ENCODE measurements at regions not wholly inside any gene's neighbourhood (a gene's known extent, or its start where the extent isn't known, plus 50 kb on each side); places are given as distances from the start of the nearest gene placed in this dataset.
"Not testable (repeated sequence)": the region's sequence is repeated elsewhere in the genome, so short reads cannot be mapped to it uniquely, and the experiment has no call there.

DNA sequence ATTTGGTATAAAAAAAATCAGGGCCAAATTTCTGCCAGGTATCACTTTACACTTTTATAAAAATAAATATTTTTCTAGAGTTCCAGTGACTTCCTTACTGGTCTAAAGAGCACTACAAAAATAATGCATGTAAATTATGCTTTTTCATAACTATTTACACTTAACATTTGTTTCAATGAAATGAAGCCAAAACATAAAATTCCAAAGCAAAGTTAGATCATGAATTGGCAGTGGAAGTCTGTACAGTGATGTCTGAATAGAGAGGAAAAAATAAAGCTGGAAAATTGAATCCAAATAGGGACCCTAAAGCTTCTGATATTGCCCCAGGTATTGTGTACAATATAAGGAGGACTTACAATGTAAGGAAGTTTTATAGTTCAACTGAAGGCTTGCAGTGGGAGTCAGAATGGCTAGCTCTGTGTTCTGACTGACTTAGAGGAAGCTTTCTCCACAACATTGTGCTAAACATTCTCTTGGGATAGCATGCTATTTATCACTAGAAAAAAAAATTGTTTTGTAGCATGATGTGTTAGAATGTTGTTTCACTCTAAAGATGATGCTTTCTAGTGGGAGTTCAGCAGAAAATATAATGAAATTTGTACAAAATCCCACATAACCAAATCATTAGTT, 288.2 kb upstream of the UGT8 start:
- DNase-seq: no peak

GRCh38 chr4:114311787-114312186, 286.8 kb upstream of the UGT8 start:
- no peak for DNase-seq

- DNase-seq: no peak
Observed at GRCh38 chr4:114312338-114312737, 286.3 kb upstream of the UGT8 start.

- no peak for DNase-seq
Observed at GRCh38 chr4:114316789-114317188, 281.8 kb upstream of the UGT8 start.

GRCh38 chr4:114317564-114317963, 281.0 kb upstream of the UGT8 start:
- DNase-seq: no peak

GRCh38 chr4:114318309-114318708, 280.3 kb upstream of the UGT8 start:
- no peak for DNase-seq

- no peak for DNase-seq
Observed at GRCh38 chr4:114320126-114320525, 278.5 kb upstream of the UGT8 start.

DNA sequence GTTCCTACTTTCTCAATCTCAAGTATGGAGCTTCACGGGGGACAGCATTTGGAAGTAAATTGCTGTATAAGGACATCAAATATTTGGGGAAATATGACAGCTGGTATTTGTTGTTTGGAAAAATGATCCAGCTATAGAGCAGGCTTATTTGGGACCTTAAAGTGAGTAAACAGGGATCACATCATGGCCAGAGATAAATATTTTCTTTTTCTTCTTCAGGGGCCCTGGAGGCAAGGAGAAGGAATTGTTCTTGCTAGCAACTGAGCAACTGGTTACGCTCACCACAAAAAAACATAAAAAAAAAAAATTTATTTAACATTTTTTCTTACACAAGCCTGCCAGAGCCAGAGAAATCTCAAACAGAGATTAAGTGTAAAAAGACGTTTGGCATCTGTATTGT, 277.2 kb upstream of the UGT8 start:
- no peak for DNase-seq

GRCh38 chr4:114323841-114324240, 274.8 kb upstream of the UGT8 start:
- no peak for DNase-seq

DNA sequence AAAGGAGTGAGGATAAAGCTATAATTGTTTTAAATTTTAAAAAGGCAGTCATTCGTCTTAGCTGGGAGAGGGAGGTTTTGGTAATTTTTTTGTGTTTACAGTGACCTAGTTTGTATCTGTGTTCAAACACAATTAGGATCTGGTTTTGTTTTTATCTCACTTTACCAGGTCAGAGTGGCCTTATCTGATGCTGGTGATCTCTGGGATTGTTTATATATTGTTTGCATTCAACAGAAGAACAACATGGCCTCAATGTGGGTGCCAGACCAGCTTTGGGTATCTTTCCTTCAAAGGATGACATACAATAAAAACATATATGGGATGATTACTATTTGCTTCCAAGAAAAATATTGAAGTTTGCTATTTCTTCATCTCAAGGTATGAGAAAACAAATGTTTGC, 272.2 kb upstream of the UGT8 start:
- DNase-seq: no peak

GRCh38 chr4:114332119-114332518, 266.5 kb upstream of the UGT8 start:
- no peak for DNase-seq

- not testable (repeated sequence) for DNase-seq
Observed at GRCh38 chr4:114334363-114334762, 264.2 kb upstream of the UGT8 start.

GRCh38 chr4:114334884-114335330, 263.7 kb upstream of the UGT8 start:
- no peak for DNase-seq

GRCh38 chr4:114335339-114335738, 263.3 kb upstream of the UGT8 start:
- no peak for DNase-seq

DNA sequence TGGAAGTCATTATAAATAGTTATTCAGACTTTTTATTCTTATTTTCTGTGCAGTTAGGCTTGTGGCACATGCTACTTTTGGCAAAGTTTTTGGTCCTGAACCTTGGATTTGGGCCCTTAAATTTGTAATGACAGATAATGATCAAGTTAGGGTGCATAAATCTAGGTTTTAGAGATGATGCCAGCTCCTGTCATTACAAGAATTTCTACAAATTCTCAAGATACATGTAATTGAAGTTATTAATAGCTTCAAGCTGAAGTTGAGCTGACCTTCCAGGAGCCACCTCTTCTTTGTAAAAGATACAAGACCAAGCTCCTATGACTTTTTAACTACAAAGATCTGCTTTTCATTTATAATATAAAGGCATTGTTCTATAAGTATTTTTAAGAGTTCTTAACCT, 255.6 kb upstream of the UGT8 start:
- no peak for DNase-seq

- DNase-seq: no peak
Observed at GRCh38 chr4:114349543-114350175, 248.9 kb upstream of the UGT8 start.

DNA sequence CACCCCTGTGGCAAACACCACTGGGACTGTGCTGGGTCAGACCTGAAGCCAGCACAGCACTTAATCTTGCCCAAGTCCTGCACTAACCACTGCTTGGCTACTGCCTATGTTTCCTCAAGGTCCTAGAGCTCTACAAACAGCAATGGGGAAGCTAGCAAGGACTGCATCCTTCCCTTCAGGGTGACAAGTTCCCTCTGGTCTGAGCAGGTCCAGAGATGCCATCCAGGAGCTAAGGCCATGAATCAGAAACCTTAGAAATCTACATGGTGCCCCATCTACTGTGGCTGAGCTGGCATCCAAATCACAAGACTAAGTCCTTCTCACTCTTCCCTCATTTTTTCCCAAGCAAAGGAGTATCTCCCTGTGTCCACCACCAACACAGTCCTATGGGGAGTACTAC, 239.7 kb upstream of the UGT8 start:
- DNase-seq: no peak

GRCh38 chr4:114361249-114361648, 237.4 kb upstream of the UGT8 start:
- DNase-seq: no peak

GRCh38 chr4:114364857-114365256, 233.8 kb upstream of the UGT8 start:
- DNase-seq: no peak

DNA sequence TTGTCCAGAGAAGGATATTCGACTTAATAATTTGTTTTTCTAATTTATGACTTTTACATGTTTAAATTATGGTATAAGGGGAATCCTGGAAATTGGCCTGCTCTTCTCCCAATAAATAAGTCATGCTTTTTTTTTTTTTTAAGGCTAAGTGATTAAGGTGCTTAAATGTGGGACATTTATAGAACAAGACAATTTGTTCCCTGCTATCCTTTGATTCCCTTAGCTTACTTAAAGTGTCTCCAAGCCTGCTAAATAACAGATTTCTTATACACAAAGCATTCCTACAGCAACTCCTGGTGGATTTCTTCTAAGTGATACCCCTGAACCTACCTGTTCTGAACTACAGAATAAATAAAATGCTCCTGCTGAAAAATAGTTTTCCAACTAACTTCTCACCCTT, 233.0 kb upstream of the UGT8 start:
- DNase-seq: no peak

DNA sequence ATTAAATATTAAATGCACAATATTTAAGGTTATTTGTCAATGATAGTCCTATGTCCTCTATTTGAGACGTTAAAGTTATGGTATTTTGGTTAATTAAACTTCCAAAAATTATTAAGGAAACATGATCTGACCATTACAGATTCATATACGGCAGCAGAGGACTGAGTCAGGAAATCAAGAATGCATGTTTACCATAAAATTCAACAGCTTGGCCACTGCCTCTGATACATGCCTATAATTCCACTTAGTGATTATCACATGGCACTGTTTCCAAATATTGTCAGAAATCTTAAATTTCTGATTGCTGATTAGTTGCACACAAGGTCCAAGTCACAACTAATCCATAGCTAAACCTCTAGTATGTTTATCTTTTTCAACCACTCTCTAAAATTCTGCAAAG, 232.2 kb upstream of the UGT8 start:
- no peak for DNase-seq

DNA sequence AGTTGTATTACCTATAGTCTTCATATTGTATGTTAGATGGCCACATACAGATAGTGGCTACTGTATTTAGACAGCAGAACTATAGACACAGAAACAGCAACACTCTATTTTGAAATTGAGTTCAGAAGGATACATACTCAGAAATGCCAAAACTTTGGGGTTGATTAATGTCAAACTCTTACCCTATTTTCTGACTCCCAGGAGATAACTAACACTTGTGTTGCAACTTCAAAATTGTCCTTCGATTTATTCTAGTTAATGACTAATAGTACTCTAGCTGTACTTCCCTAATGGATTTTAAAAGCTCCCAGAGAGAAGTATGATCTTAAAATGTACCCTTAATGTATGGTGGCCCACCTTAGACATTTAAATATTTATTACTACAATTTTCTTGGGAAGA, 229.9 kb upstream of the UGT8 start:
- DNase-seq: no peak

DNA sequence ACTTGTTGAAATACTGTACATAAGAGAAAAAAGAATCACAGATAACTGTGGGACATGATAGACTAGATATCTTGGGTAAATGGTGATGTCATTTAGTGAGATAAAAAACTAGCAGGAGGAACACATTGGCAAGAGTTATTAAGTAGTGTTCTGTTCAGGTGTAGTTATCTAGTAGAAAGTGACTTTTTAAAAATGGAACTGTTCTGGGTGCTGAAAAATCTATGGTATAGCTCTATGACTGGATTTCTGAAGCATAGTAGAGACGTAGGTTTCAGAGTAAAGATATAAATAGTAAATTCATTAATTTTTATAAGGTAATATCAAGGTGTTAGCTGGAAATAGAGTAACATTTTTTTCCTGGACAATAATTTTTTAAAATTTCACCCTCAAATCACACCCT, 225.1 kb upstream of the UGT8 start:
- no peak for DNase-seq

- no peak for DNase-seq
Observed at GRCh38 chr4:114378305-114378903, 220.2 kb upstream of the UGT8 start.

DNA sequence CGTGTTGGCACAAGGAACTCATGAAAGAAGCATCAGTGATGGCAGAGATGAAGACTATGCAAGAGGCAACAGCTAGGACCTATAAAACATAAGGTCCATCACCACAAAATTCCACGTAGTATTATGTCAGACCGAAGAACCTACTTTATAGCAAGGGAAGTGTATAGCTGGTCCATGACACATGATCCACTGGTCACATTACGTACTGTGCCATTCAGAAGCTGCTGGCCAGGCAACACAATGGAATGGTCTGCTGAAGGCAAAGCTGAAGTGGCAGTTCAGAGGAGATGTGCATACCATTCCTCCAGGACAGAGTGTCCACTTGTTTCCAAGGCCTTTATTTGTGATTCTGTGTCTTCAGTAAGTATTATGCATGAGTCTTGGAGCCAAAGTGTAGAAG, 215.5 kb upstream of the UGT8 start:
- no peak for DNase-seq
